Mucosa of descending colon (tissue), 3 donors: ENCODE measurements at regions not wholly inside any gene's neighbourhood (a gene's known extent, or its start where the extent isn't known, plus 50 kb on each side); places are given as distances from the start of the nearest gene placed in this dataset.
A peak's percentile ranks its signal among the peaks of the same experiment; 100 is the strongest.

Experiments used
- ATAC-seq: fragments of 200-7000 bp; cut with Tn5 transposase; one replicate; pipeline ENCODE4 v1.9.1; 2020; ENCODE audit warnings: mild to moderate bottlenecking, moderate library complexity
- DNase-seq, 3 donors: peaks; one replicate each; pipeline ENCODE4 v3.0.0-alpha.2; 2020
- H3K36me3 ChIP-seq: fragments of 200-600 bp; one replicate; pipeline ENCODE4 v1.8.0; 2021; ENCODE audit warnings: low read depth, mild to moderate bottlenecking
- H3K4me1 ChIP-seq: fragments of 200-600 bp; one replicate; pipeline ENCODE4 v1.8.0; 2021; ENCODE audit warnings: low read depth, mild to moderate bottlenecking
- H3K4me3 ChIP-seq: fragments of 200-600 bp; one replicate; pipeline ENCODE4 v1.8.0; 2021; ENCODE audit warnings: mild to moderate bottlenecking
- H3K9me3 ChIP-seq: fragments of 200-600 bp; one replicate; pipeline ENCODE4 v1.8.0; 2021; ENCODE audit warnings: mild to moderate bottlenecking
- CTCF ChIP-seq: fragments of 200-600 bp; IDR thresholded peaks from one replicate; pipeline ENCODE4 v1.8.0; 2022; ENCODE audit warnings: antibody characterized with exemption, mild to moderate bottlenecking
- intact Hi-C, 2 donors: fragments of 100-400 bp; cut with DNase I in 1 of 2; cut with micrococcal nuclease in 1 of 2; formaldehyde crosslinking; loops; one replicate each; pipeline versions ENCODE4 v1.11.0 to v1.11.1; 2022; cut with DNase I, micrococcal nuclease
- donor health status: DM: no; HTN: no; CAD: no; lungs with moderate emphysema.
- donor health status: DM: no; HTN: no; CAD: no.
- donor health status: DM: no; HTN: yes; CAD: no.

- Histone ChIP-seq H3K9me3 (no peaks in the 10 kb centered on the region), H3K4me3 (no peak overlapping the region), H3K36me3 (no peaks in the 10 kb centered on the region), H3K4me1 (no peaks in the 10 kb centered on the region)
- intact Hi-C loops, result no loop called here
- TF ChIP-seq CTCF, result no peak
- ATAC-seq, result no peak
- DNase-seq, result peak in 1 of 3 donors; percentile 1
These were observed 868.1 kb upstream of the CNTNAP5 start for GRCh38 chr2:123157016-123157415.

GRCh38 chr2:123162400-123163016 is 862.6 kb upstream of the CNTNAP5 start:
- no peaks in the 10 kb centered on the region for H3K36me3 ChIP-seq
- ATAC-seq, result no peak
- H3K4me3 ChIP-seq, result no peak overlapping the region
- no peak for DNase-seq
- peaks cover 2% of the 10 kb centered on the region for H3K9me3 ChIP-seq
- TF ChIP-seq CTCF, result no peak
- intact Hi-C loops, result no loop called here
- H3K4me1 ChIP-seq, result no peaks in the 10 kb centered on the region

- Histone ChIP-seq H3K36me3 (no peaks in the 10 kb centered on the region), H3K9me3 (peaks cover 3% of the 10 kb centered on the region), H3K4me1 (no peaks in the 10 kb centered on the region), H3K4me3 (no peak overlapping the region)
- TF ChIP-seq CTCF, result no peak
- DNase-seq, result no peak
- intact Hi-C loops, result no loop called here
- no peak for ATAC-seq
These were observed 861.7 kb upstream of the CNTNAP5 start for GRCh38 chr2:123163398-123163797.

GRCh38 chr2:123164216-123164615 is 860.9 kb upstream of the CNTNAP5 start:
- Histone ChIP-seq H3K4me3 (no peak overlapping the region), H3K4me1 (no peaks in the 10 kb centered on the region), H3K9me3 (peaks cover 5% of the 10 kb centered on the region), H3K36me3 (no peaks in the 10 kb centered on the region)
- ATAC-seq (no peak), DNase-seq (no peak)
- no peak for TF ChIP-seq CTCF
- intact Hi-C loops, result no loop called here

GRCh38 chr2:123165616-123166015 is 859.5 kb upstream of the CNTNAP5 start:
- H3K36me3 ChIP-seq, result no peaks in the 10 kb centered on the region
- intact Hi-C loops, result no loop called here
- H3K4me1 ChIP-seq, result no peaks in the 10 kb centered on the region
- peaks cover 5% of the 10 kb centered on the region for H3K9me3 ChIP-seq
- DNase-seq, result no peak
- TF ChIP-seq CTCF, result no peak
- ATAC-seq, result no peak
- H3K4me3 ChIP-seq, result no peak overlapping the region

- DNase-seq (no peak), ATAC-seq (no peak)
- H3K36me3 ChIP-seq, result no peaks in the 10 kb centered on the region
- H3K4me1 ChIP-seq, result no peaks in the 10 kb centered on the region
- intact Hi-C loops, result no loop called here
- H3K9me3 ChIP-seq, result peaks cover 9% of the 10 kb centered on the region
- TF ChIP-seq CTCF, result no peak
- H3K4me3 ChIP-seq, result no peak overlapping the region
These were observed 845.6 kb upstream of the CNTNAP5 start for GRCh38 chr2:123179526-123179925.
